ENCODE measurements at regions not wholly inside any gene's neighbourhood (a gene's known extent, or its start where the extent isn't known, plus 50 kb on each side); places are given as distances from the start of the nearest gene placed in this dataset.

GRCh38 chr2:5467178-5467905 is 224.8 kb upstream of the SOX11 start:
- H3K27ac ChIP-seq (replicated peaks), result no peak overlapping the region
- TF ChIP-seq CTCF (IDR thresholded peaks at IDR 0.05; ENCODE audit: borderline replicate concordance), result no peak
- no peaks in the 10 kb centered on the region for H3K4me1 ChIP-seq
- peaks cover 14% of the 10 kb centered on the region for H3K27me3 ChIP-seq (ENCODE audit: low read depth)
- intact Hi-C loops (cut with micrococcal nuclease), result no loop called here
- no peaks in the 10 kb centered on the region for H3K36me3 ChIP-seq
- no peak for DNase-seq
- H3K9me3 ChIP-seq (replicated peaks), result no peaks in the 10 kb centered on the region
- no peak overlapping the region for H3K4me3 ChIP-seq

DNA sequence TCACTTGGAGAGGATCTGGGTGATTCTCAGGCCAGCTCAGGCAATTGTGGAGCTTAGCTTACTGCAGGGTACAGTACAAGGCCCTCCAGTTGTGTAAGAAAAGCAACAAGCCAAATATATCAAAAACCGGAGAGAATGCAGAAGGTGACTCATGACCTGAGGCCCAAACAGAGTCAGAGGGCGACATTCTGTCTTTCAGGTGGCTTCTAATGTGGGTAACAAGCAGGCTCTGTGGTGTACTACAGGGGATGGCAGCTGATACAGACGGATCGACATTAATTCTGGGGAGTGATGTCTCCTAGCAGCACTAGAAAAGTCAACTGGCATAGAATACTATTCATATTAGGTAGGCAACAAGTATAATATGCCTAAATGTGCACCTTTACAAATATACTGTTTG is 219.5 kb upstream of the SOX11 start:
- intact Hi-C loops (cut with micrococcal nuclease), result no loop called here
- Histone ChIP-seq H3K27ac (replicated peaks) (no peak overlapping the region), H3K27me3 (ENCODE audit: low read depth) (peaks cover 5% of the 10 kb centered on the region), H3K4me1 (no peaks in the 10 kb centered on the region), H3K36me3 (no peaks in the 10 kb centered on the region), H3K9me3 (replicated peaks) (no peaks in the 10 kb centered on the region), H3K4me3 (no peak overlapping the region)
- no peak for DNase-seq
- TF ChIP-seq CTCF (IDR thresholded peaks at IDR 0.05; ENCODE audit: borderline replicate concordance), result no peak

- no peak for TF ChIP-seq CTCF (IDR thresholded peaks at IDR 0.05; ENCODE audit: borderline replicate concordance)
- intact Hi-C loops (cut with micrococcal nuclease), result no loop called here
Observed at GRCh38 chr2:5473635-5474034, 218.5 kb upstream of the SOX11 start.

DNA sequence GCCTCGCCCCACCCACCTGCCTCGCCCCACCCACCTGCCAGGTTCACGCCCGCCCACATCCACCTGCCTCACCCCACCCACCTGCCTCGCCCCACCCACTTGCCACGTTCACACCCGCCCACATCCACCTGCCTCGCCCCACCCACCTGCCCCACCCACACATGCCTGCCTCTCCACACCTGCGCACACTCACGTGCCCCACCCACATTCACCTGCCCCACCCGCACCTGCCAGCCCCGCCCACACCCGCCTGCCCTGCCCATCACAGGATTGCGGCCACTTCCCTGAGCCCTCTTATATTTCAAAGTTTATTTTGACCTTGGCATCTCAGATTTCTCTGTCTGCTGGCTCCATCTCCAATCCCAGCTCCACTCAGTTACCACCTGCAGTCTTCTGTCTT is 217.5 kb upstream of the SOX11 start:
- no peak for DNase-seq
- TF ChIP-seq CTCF (IDR thresholded peaks at IDR 0.05; ENCODE audit: borderline replicate concordance), result no peak

More at GRCh38 chr2:5473635-5474034, 218.5 kb upstream of the SOX11 start:
- Histone ChIP-seq H3K4me1 (peaks cover under 1% of the 10 kb centered on the region), H3K36me3 (no peaks in the 10 kb centered on the region), H3K27me3 (ENCODE audit: low read depth) (peaks cover 5% of the 10 kb centered on the region), H3K9me3 (replicated peaks) (no peaks in the 10 kb centered on the region), H3K27ac (replicated peaks) (no peak overlapping the region), H3K4me3 (no peak overlapping the region)
- DNase-seq, result no peak

GRCh38 chr2:5479265-5479928 is 212.8 kb upstream of the SOX11 start:
- intact Hi-C loops (cut with micrococcal nuclease), result no loop called here
- DNase-seq, result no peak
- peak overlapping the region; percentile 56 for H3K27ac ChIP-seq (replicated peaks)
- H3K9me3 ChIP-seq (replicated peaks), result no peaks in the 10 kb centered on the region
- H3K4me3 ChIP-seq, result peak overlapping the region; percentile 17
- TF ChIP-seq CTCF (IDR thresholded peaks at IDR 0.05; ENCODE audit: borderline replicate concordance), result no peak
- H3K36me3 ChIP-seq, result no peaks in the 10 kb centered on the region
- H3K4me1 ChIP-seq, result peaks cover 31% of the 10 kb centered on the region
- no peaks in the 10 kb centered on the region for H3K27me3 ChIP-seq (ENCODE audit: low read depth)

More for the DNA sequence above, 217.5 kb upstream of the SOX11 start:
- Histone ChIP-seq H3K4me3 (no peak overlapping the region), H3K27ac (replicated peaks) (no peak overlapping the region), H3K27me3 (ENCODE audit: low read depth) (peaks cover 5% of the 10 kb centered on the region), H3K4me1 (peaks cover 12% of the 10 kb centered on the region), H3K9me3 (replicated peaks) (no peaks in the 10 kb centered on the region), H3K36me3 (no peaks in the 10 kb centered on the region)
- intact Hi-C loops (cut with micrococcal nuclease), result no loop called here

Data from left ventricle myocardium inferior (tissue), 1 donor.